Mesothelial cell of epicardium (in vitro differentiated cells): ENCODE measurements at regions not wholly inside any gene's neighbourhood (a gene's known extent, or its start where the extent isn't known, plus 50 kb on each side); places are given as distances from the start of the nearest gene placed in this dataset.
"Not testable (repeated sequence)": the region's sequence is repeated elsewhere in the genome, so short reads cannot be mapped to it uniquely, and the experiment has no call there.

Experiments
- DNase-seq, 2 experiments: peaks; one replicate each; pipeline ENCODE4 v3.0.0; 2021; ENCODE audit warnings: low spot score in 2 of 2; ENCODE audit not compliant: unreplicated experiment in 2 of 2
- H3K27ac Mint-ChIP-seq: 2 replicates; pipeline ENCODE4 v1.8.0; 2021; ENCODE audit warnings: mixed read lengths
- H3K27me3 Mint-ChIP-seq: 2 replicates; pipeline ENCODE4 v1.8.0; 2021; ENCODE audit warnings: low read depth, mixed read lengths
- H3K36me3 Mint-ChIP-seq: 2 replicates; pipeline ENCODE4 v1.8.0; 2021; ENCODE audit warnings: mixed read lengths
- H3K4me1 Mint-ChIP-seq: 2 replicates; pipeline ENCODE4 v1.8.0; 2021; ENCODE audit warnings: mixed read lengths
- H3K4me3 Mint-ChIP-seq: 2 replicates; pipeline ENCODE4 v1.8.0; 2021; ENCODE audit warnings: mild to moderate bottlenecking, moderate library complexity, mixed read lengths
- H3K9me3 Mint-ChIP-seq: 2 replicates; pipeline ENCODE4 v1.8.0; 2021; ENCODE audit warnings: mixed read lengths
- CTCF ChIP-seq: fragments of 200-600 bp; sonication (generic); IDR thresholded peaks from one replicate; pipeline ENCODE4 v1.5.0; 2021; ENCODE audit warnings: antibody characterized with exemption; ENCODE audit not compliant: unreplicated experiment

GRCh38 chr13:89518289-89519077 is 1829.0 kb upstream of the MIR17HG start:
- Mint-ChIP-seq H3K4me1 (peaks cover 10% of the 10 kb centered on the region), H3K36me3 (peaks cover 2% of the 10 kb centered on the region), H3K9me3 (peaks cover 25% of the 10 kb centered on the region), H3K4me3 (no peak overlapping the region), H3K27me3 (no peaks in the 10 kb centered on the region), H3K27ac (no peak overlapping the region)
- no peak for DNase-seq
- TF ChIP-seq CTCF = no peak

GRCh38 chr13:89520468-89520867 is 1827.0 kb upstream of the MIR17HG start:
- H3K9me3 Mint-ChIP-seq = peaks cover 25% of the 10 kb centered on the region
- H3K27me3 Mint-ChIP-seq = no peaks in the 10 kb centered on the region
- no peaks in the 10 kb centered on the region for H3K4me1 Mint-ChIP-seq

GRCh38 chr13:89521672-89522071 is 1825.8 kb upstream of the MIR17HG start:
- H3K36me3 Mint-ChIP-seq, H3K27ac Mint-ChIP-seq: not testable (repeated sequence)

More at GRCh38 chr13:89520468-89520867, 1827.0 kb upstream of the MIR17HG start:
- Mint-ChIP-seq H3K27ac (no peak overlapping the region), H3K36me3 (peaks cover 2% of the 10 kb centered on the region), H3K4me3 (no peak overlapping the region)
- TF ChIP-seq CTCF = no peak
- no peak for DNase-seq

GRCh38 chr13:89541091-89542030 is 1806.1 kb upstream of the MIR17HG start:
- H3K27me3 Mint-ChIP-seq = no peaks in the 10 kb centered on the region
- H3K4me3 Mint-ChIP-seq = no peak overlapping the region
- peaks cover 4% of the 10 kb centered on the region for H3K9me3 Mint-ChIP-seq
- no peak overlapping the region for H3K27ac Mint-ChIP-seq
- H3K36me3 Mint-ChIP-seq = no peaks in the 10 kb centered on the region
- peaks cover 5% of the 10 kb centered on the region for H3K4me1 Mint-ChIP-seq
- TF ChIP-seq CTCF = no peak
- DNase-seq = no peak

More at GRCh38 chr13:89521672-89522071, 1825.8 kb upstream of the MIR17HG start:
- not testable (repeated sequence) for H3K27me3 Mint-ChIP-seq, H3K4me3 Mint-ChIP-seq, DNase-seq, H3K4me1 Mint-ChIP-seq
- H3K9me3 Mint-ChIP-seq = peaks cover 25% of the 10 kb centered on the region

- Mint-ChIP-seq H3K9me3 (peaks cover 9% of the 10 kb centered on the region), H3K4me3 (no peak overlapping the region), H3K27me3 (no peaks in the 10 kb centered on the region), H3K4me1 (peaks cover 21% of the 10 kb centered on the region), H3K27ac (no peak overlapping the region), H3K36me3 (no peaks in the 10 kb centered on the region)
- DNase-seq = no peak
- TF ChIP-seq CTCF = no peak
Measured at GRCh38 chr13:89550938-89551337, 1796.5 kb upstream of the MIR17HG start.

GRCh38 chr13:89554801-89555200 is 1792.7 kb upstream of the MIR17HG start:
- Mint-ChIP-seq H3K36me3 (peaks cover 1% of the 10 kb centered on the region), H3K9me3 (peaks cover 13% of the 10 kb centered on the region), H3K4me3 (no peak overlapping the region), H3K4me1 (peaks cover 12% of the 10 kb centered on the region), H3K27me3 (no peaks in the 10 kb centered on the region), H3K27ac (peak overlapping the region; percentile 2)
- DNase-seq = no peak
- TF ChIP-seq CTCF = no peak
